PC-3 (cell line): ENCODE measurements at regions not wholly inside any gene's neighbourhood (a gene's known extent, or its start where the extent isn't known, plus 50 kb on each side); places are given as distances from the start of the nearest gene placed in this dataset.

Experiments used
- CTCF ChIP-seq: fragments of 300-600 bp; sonication (generic); conservative IDR thresholded peaks from 2 replicates; pipeline ENCODE4 v1.5.1; 2017; ENCODE audit warnings: antibody characterized with exemption, low read depth, mild to moderate bottlenecking, low read length
- EZH2 ChIP-seq: fragments of 300-600 bp; sonication (generic); IDR thresholded peaks from one replicate; pipeline ENCODE4 v1.6.1; 2017; ENCODE audit warnings: antibody characterized with exemption, mild to moderate bottlenecking, low read length; ENCODE audit not compliant: unreplicated experiment

- TF ChIP-seq EZH2: no peak
- TF ChIP-seq CTCF: no peak
Measured at GRCh38 chr12:131271724-131272123, 318.0 kb downstream of the ADGRD1 start.
